Liver (tissue), 8 donors: ENCODE measurements at regions not wholly inside any gene's neighbourhood (a gene's known extent, or its start where the extent isn't known, plus 50 kb on each side); places are given as distances from the start of the nearest gene placed in this dataset.

Experiments
- DNase-seq: peaks from one replicate; pipeline ENCODE4 v3.0.0-alpha.2; 2017; ENCODE audit warnings: low spot score
- H3K27ac ChIP-seq, 2 donors: one replicate each; pipeline ENCODE4 v1.7.0; 2013; ENCODE audit warnings: inconsistent platforms in 2 of 2, low read length in 2 of 2, control low read depth in 1 of 2, low read depth in 1 of 2, mild to moderate bottlenecking in 1 of 2
- H3K27me3 ChIP-seq, 4 donors: one replicate each; pipeline versions ENCODE4 v1.6.1 to v1.7.0; 2013; ENCODE audit warnings: low read length in 3 of 4, inconsistent platforms in 1 of 4, mild to moderate bottlenecking in 1 of 4, moderate library complexity in 1 of 4; ENCODE audit not compliant: control insufficient read depth in 4 of 4, insufficient read depth in 4 of 4
- H3K36me3 ChIP-seq, 4 donors: one replicate each; pipeline versions ENCODE4 v1.6.1 to v1.7.0; 2013; ENCODE audit warnings: low read length in 3 of 4, mild to moderate bottlenecking in 3 of 4, low read depth in 1 of 4, moderate library complexity in 1 of 4; ENCODE audit not compliant: control insufficient read depth in 4 of 4, insufficient read depth in 3 of 4
- H3K4me1 ChIP-seq, 4 donors: one replicate each; pipeline versions ENCODE4 v1.6.1 to v1.7.0; 2013; ENCODE audit warnings: low read length in 3 of 4, mild to moderate bottlenecking in 3 of 4, moderate library complexity in 1 of 4; ENCODE audit not compliant: control insufficient read depth in 4 of 4, insufficient read depth in 4 of 4
- H3K4me3 ChIP-seq, 3 donors: one replicate each; pipeline versions ENCODE4 v1.6.1 to v1.7.0; 2013; ENCODE audit warnings: low read length in 3 of 3, control low read depth in 1 of 3, low read depth in 1 of 3, mild to moderate bottlenecking in 1 of 3
- H3K9ac ChIP-seq, 2 donors: one replicate each; pipeline ENCODE4 v1.7.0; 2013; ENCODE audit warnings: low read length in 2 of 2, mild to moderate bottlenecking in 2 of 2, moderate library complexity in 2 of 2, control low read depth in 1 of 2, low read depth in 1 of 2
- H3K9me3 ChIP-seq, 4 donors: one replicate each; pipeline versions ENCODE4 v1.6.1 to v1.7.0; 2013; ENCODE audit warnings: low read length in 3 of 4; ENCODE audit not compliant: control insufficient read depth in 4 of 4
- ATF3 ChIP-seq: IDR thresholded peaks from 2 replicates; pipeline ENCODE4 v1.6.1; 2016; ENCODE audit warnings: antibody characterized with exemption
- CTCF ChIP-seq: fragments of 150-350 bp; IDR thresholded peaks from 2 replicates; pipeline ENCODE4 v1.5.1; 2017; ENCODE audit warnings: improper control_type of control experiment, low read depth, low read length; ENCODE audit not compliant: missing input control
- EGR1 ChIP-seq, 2 donors: IDR thresholded peaks; 2 replicates each; pipeline ENCODE4 v1.6.1; 2016 to 2018; ENCODE audit warnings: antibody characterized with exemption in 2 of 2, low read depth in 2 of 2
- FOXA1 ChIP-seq: IDR thresholded peaks from 2 replicates; pipeline ENCODE4 v1.6.1; 2016; ENCODE audit warnings: antibody characterized with exemption
- FOXA2 ChIP-seq: IDR thresholded peaks from 2 replicates; pipeline ENCODE4 v1.6.1; 2016; ENCODE audit warnings: antibody characterized with exemption
- GABPA ChIP-seq, 2 donors: IDR thresholded peaks in 1 of 2; conservative IDR thresholded peaks in 1 of 2; 2 replicates each; pipeline ENCODE4 v1.6.1; 2016; ENCODE audit warnings: antibody characterized with exemption in 2 of 2, mild to moderate bottlenecking in 1 of 2, moderate library complexity in 1 of 2
- HNF4A ChIP-seq, 2 donors: conservative IDR thresholded peaks; 2 replicates each; pipeline ENCODE4 v1.6.1; 2016; ENCODE audit warnings: antibody characterized with exemption in 2 of 2, mild to moderate bottlenecking in 2 of 2
- HNF4G ChIP-seq: IDR thresholded peaks from 2 replicates; pipeline ENCODE4 v1.6.1; 2016; ENCODE audit warnings: antibody characterized with exemption
- JUND ChIP-seq, 2 donors: IDR thresholded peaks; 2 replicates each; pipeline ENCODE4 v1.6.1; 2016; ENCODE audit warnings: antibody characterized with exemption in 2 of 2
- MAX ChIP-seq: IDR thresholded peaks from 2 replicates; pipeline ENCODE4 v1.6.1; 2016; ENCODE audit warnings: antibody characterized with exemption
- REST ChIP-seq: IDR thresholded peaks from 2 replicates; pipeline ENCODE4 v1.6.1; 2016; ENCODE audit warnings: antibody characterized with exemption, mild to moderate bottlenecking
- RXRA ChIP-seq, 2 donors: IDR thresholded peaks; 2 replicates each; pipeline ENCODE4 v1.6.1; 2017 to 2018; ENCODE audit warnings: antibody characterized with exemption in 2 of 2, mild to moderate bottlenecking in 1 of 2
- SP1 ChIP-seq: IDR thresholded peaks from 2 replicates; pipeline ENCODE4 v1.6.1; 2018; ENCODE audit warnings: antibody characterized with exemption, mild to moderate bottlenecking
- TAF1 ChIP-seq: conservative IDR thresholded peaks from 2 replicates; pipeline ENCODE4 v1.6.1; 2016; ENCODE audit warnings: antibody characterized with exemption, mild to moderate bottlenecking
- YY1 ChIP-seq: IDR thresholded peaks from 2 replicates; pipeline ENCODE4 v1.6.1; 2016; ENCODE audit warnings: antibody characterized with exemption, mild to moderate bottlenecking
- WGBS: extraction: QIAGEN DNeasy Blood & Tissue Kit; methylation state at CpG from one replicate; pipeline ENCODE4 v1.1.7; 2013; 5-methylcytosine and 5-hydroxymethylcytosine counted together
- donor health status: healthy.
- donor health status: healthy.
- donor health status: healthy.
- donor health status: healthy.
- donor health status: healthy.

GRCh38 chr16:81164958-81165357 is 68.8 kb upstream of the GCSH start:
- 79% methylated on average over 5 of the region's 5 CpGs for WGBS
- Histone ChIP-seq H3K27me3 (no peaks in the 10 kb centered on the region), H3K9ac (no peak overlapping the region), H3K4me1 (no peaks in the 10 kb centered on the region), H3K36me3 (no peaks in the 10 kb centered on the region), H3K9me3 (no peaks in the 10 kb centered on the region), H3K4me3 (no peak overlapping the region), H3K27ac (no peak overlapping the region)
- no peak for TF ChIP-seq TAF1
- TF ChIP-seq RXRA (IDR thresholded peaks at IDR 0.05), result no peak
- TF ChIP-seq EGR1 (IDR thresholded peaks at IDR 0.05; ENCODE audit: low read depth in 2 of 2), result no peak
- no peak for TF ChIP-seq REST
- no peak for TF ChIP-seq ATF3
- TF ChIP-seq SP1, result no peak
- no peak for TF ChIP-seq JUND (IDR thresholded peaks at IDR 0.05)
- TF ChIP-seq CTCF, result no peak
- TF ChIP-seq GABPA (IDR thresholded peaks at IDR 0.05 in 1 of 2, conservative IDR thresholded peaks at IDR 0.05 in 1 of 2), result no peak
- no peak for DNase-seq

- no peak for TF ChIP-seq RXRA (IDR thresholded peaks at IDR 0.05)
- TF ChIP-seq FOXA2, result no peak
- TF ChIP-seq JUND (IDR thresholded peaks at IDR 0.05), result no peak
- no peak for TF ChIP-seq EGR1 (IDR thresholded peaks at IDR 0.05; ENCODE audit: low read depth in 2 of 2)
- no peak for TF ChIP-seq HNF4G
- no peak for TF ChIP-seq ATF3
- TF ChIP-seq HNF4A (conservative IDR thresholded peaks at IDR 0.05), result no peak
- TF ChIP-seq YY1, result no peak
- no peak for TF ChIP-seq GABPA (IDR thresholded peaks at IDR 0.05 in 1 of 2, conservative IDR thresholded peaks at IDR 0.05 in 1 of 2)
- TF ChIP-seq MAX, result no peak
- TF ChIP-seq FOXA1, result no peak
- 75% methylated on average over 11 of the region's 11 CpGs for WGBS
- H3K36me3 ChIP-seq, result no peaks in the 10 kb centered on the region
- H3K9ac ChIP-seq, result no peak overlapping the region
- H3K27ac ChIP-seq, result no peak overlapping the region
- no peaks in the 10 kb centered on the region for H3K4me1 ChIP-seq
- no peaks in the 10 kb centered on the region for H3K9me3 ChIP-seq
- no peak for DNase-seq
- no peak overlapping the region for H3K4me3 ChIP-seq
- H3K27me3 ChIP-seq, result no peaks in the 10 kb centered on the region
Measured at GRCh38 chr16:81164481-81164880, 68.3 kb upstream of the GCSH start.
